Activated CD8-positive, alpha-beta T cell treated with anti-CD3 and anti-CD28 coated beads for 36 hours (primary cell): ENCODE measurements at regions not wholly inside any gene's neighbourhood (a gene's known extent, or its start where the extent isn't known, plus 50 kb on each side); places are given as distances from the start of the nearest gene placed in this dataset.

Experiments
- ATAC-seq: fragments of 200-7000 bp; cut with Tn5 transposase; one replicate; pipeline ENCODE4 v1.10.0; 2021; ENCODE audit warnings: mild to moderate bottlenecking, moderate library complexity
- CTCF ChIA-PET: fragments of 350-600 bp; sonication (Branson Sonifier 250); formaldehyde crosslinking; loops from one replicate; lab custom pipeline; 2021; ENCODE audit warnings: antibody characterized with exemption; lab: Charles Lee
- POLR2A ChIA-PET: fragments of 350-600 bp; sonication (Branson Sonifier 250); formaldehyde crosslinking; loops from one replicate; lab custom pipeline; 2021; ENCODE audit warnings: antibody characterized with exemption; lab: Charles Lee
- DNase-seq: peaks from one replicate; pipeline ENCODE4 v3.0.0-alpha.2; 2020
- H3K27ac Mint-ChIP-seq: one replicate; pipeline ENCODE4 v1.8.0; 2021; ENCODE audit warnings: mild to moderate bottlenecking, mixed read lengths
- H3K27me3 Mint-ChIP-seq: one replicate; pipeline ENCODE4 v1.8.0; 2021; ENCODE audit warnings: mixed read lengths
- H3K36me3 Mint-ChIP-seq: one replicate; pipeline ENCODE4 v1.8.0; 2021; ENCODE audit warnings: low read depth, mixed read lengths
- H3K4me1 Mint-ChIP-seq: one replicate; pipeline ENCODE4 v1.8.0; 2021; ENCODE audit warnings: low read depth, mixed read lengths
- H3K4me3 Mint-ChIP-seq: one replicate; pipeline ENCODE4 v1.8.0; 2021; ENCODE audit warnings: mild to moderate bottlenecking, moderate library complexity, mixed read lengths
- H3K9me3 Mint-ChIP-seq: one replicate; pipeline ENCODE4 v1.8.0; 2021; ENCODE audit warnings: mixed read lengths
- intact Hi-C: fragments of 100-400 bp; cut with micrococcal nuclease; formaldehyde crosslinking; loops from one replicate; pipeline ENCODE4 v1.10.0; 2022
- TF ChIP-seq, protein P1 (sequence below): fragments of 200-600 bp; IDR thresholded peaks from one replicate; pipeline ENCODE4 v1.8.0; 2022; ENCODE audit warnings: antibody characterized with exemption, mild to moderate bottlenecking

DNA sequence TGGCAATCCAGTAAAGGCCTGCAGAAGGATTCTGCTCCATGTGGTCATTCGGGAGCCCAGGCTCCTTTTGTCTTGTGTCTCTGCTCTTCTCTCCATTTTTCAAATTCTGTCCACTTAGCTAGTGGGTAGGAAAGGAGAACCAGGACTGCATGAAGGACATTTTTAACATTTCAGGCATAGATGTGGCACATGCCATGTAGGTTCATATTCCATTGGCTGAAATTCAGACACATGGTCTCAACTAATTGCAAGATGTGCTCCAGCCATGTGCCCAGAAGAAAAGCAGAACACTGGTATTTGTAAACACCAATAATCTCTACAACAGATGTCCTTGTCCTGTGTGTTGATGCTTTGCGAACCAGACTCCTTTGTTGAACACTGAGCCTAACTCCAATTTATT is 85.2 kb upstream of the WLS start:
- ChIA-PET POLR2A (no interaction called here), CTCF (no interaction called here)
- no peaks in the 10 kb centered on the region for H3K9me3 Mint-ChIP-seq
- no peak for ATAC-seq
- H3K36me3 Mint-ChIP-seq = no peaks in the 10 kb centered on the region
- H3K4me3 Mint-ChIP-seq = no peak overlapping the region
- TF ChIP-seq, protein P1, sequence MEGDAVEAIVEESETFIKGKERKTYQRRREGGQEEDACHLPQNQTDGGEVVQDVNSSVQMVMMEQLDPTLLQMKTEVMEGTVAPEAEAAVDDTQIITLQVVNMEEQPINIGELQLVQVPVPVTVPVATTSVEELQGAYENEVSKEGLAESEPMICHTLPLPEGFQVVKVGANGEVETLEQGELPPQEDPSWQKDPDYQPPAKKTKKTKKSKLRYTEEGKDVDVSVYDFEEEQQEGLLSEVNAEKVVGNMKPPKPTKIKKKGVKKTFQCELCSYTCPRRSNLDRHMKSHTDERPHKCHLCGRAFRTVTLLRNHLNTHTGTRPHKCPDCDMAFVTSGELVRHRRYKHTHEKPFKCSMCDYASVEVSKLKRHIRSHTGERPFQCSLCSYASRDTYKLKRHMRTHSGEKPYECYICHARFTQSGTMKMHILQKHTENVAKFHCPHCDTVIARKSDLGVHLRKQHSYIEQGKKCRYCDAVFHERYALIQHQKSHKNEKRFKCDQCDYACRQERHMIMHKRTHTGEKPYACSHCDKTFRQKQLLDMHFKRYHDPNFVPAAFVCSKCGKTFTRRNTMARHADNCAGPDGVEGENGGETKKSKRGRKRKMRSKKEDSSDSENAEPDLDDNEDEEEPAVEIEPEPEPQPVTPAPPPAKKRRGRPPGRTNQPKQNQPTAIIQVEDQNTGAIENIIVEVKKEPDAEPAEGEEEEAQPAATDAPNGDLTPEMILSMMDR = no peak
- DNase-seq = no peak
- H3K27ac Mint-ChIP-seq = no peak overlapping the region
- H3K27me3 Mint-ChIP-seq = no peaks in the 10 kb centered on the region
- no peaks in the 10 kb centered on the region for H3K4me1 Mint-ChIP-seq
- intact Hi-C loops = no loop called here

DNA sequence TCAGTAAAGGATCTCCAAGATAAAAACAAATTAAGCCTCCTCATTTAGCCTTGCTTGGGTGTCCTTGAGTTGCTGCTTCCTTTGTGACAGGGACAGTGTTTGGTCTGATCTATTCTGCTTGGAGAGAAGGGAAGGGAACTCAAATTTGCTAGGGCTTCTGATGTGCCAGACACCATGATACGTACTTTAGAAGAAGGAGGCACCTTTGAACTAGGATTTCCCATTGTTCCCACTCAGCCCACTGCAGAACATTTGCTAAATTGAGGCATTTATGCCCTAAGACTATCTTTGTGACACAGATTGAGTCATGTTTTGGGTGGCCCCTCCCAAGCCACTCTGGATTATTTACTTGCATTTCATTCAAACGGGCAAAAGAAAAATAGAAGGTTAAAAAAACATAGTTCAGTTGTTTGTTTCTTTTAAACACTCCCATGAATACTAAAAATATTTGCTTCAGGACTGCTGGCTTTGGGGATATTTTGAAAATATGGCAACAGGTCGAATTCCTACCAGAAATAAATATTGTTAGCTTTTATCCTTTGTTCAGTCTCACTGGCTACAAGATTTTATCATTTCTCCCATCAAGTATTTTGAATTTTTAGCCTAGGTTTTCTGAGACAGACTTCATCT is 81.9 kb upstream of the WLS start:
- DNase-seq (no peak), ATAC-seq (no peak)
- Mint-ChIP-seq H3K4me1 (no peaks in the 10 kb centered on the region), H3K4me3 (no peak overlapping the region), H3K27me3 (no peaks in the 10 kb centered on the region), H3K27ac (no peak overlapping the region), H3K36me3 (no peaks in the 10 kb centered on the region), H3K9me3 (peaks cover 2% of the 10 kb centered on the region)
- ChIA-PET POLR2A (no interaction called here), CTCF (interaction anchor here (1.4 kb wide), 1 partner anchor 13 kb away, joined by 3 read pairs; no protein-coding TSS in a partner anchor)
- intact Hi-C loops = no loop called here
- TF ChIP-seq, protein P1 = no peak

DNA sequence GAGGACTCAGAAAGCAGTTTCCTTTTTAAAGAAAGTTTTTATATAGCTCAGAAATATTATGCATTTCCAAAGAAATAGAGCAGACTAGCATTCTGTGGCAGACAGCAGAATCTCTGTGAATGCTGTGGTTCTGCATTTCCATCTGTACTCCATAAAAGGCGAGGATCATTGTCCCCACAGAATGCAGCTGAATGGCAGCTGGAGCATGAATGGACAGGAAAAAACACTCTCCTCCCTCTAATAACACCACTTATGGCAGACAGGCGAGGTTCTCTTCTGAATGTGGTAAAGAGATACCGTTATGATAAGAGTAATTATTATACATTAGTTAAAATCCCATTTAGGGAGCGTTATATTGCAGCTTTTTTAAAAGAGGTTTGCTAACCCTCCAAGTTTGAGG is 81.4 kb upstream of the WLS start:
- POLR2A ChIA-PET = no interaction called here

DNA sequence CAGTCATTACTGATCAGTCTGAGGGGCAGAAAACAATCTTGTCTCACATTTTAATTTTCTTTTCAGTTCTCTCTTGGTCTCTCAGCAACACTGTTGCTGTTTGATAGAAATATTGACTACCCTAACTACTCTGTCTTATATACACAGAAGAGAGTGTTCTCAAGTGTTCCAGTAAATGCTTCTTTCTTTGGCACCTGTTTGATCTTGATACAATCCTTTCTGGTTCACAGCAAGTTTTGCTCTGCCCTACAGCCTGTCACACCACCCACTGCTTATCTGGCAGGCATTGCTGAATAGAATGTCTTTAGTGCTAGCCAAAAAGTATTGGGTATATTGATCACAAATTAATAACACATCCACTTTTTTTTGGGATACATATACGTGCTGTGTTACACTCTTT is 75.7 kb upstream of the WLS start:
- H3K4me1 Mint-ChIP-seq = no peaks in the 10 kb centered on the region
- no peak for ATAC-seq
- CTCF ChIA-PET = no interaction called here
- no peaks in the 10 kb centered on the region for H3K27me3 Mint-ChIP-seq
- H3K36me3 Mint-ChIP-seq = no peaks in the 10 kb centered on the region
- no peak for DNase-seq
- H3K9me3 Mint-ChIP-seq = peaks cover 2% of the 10 kb centered on the region
- POLR2A ChIA-PET = no interaction called here
- intact Hi-C loops = no loop called here
- no peak overlapping the region for H3K4me3 Mint-ChIP-seq
- no peak overlapping the region for H3K27ac Mint-ChIP-seq
- TF ChIP-seq, protein P1 = no peak

More for the DNA sequence above, 81.4 kb upstream of the WLS start:
- Mint-ChIP-seq H3K9me3 (peaks cover 2% of the 10 kb centered on the region), H3K27me3 (no peaks in the 10 kb centered on the region), H3K36me3 (no peaks in the 10 kb centered on the region), H3K4me3 (no peak overlapping the region), H3K27ac (no peak overlapping the region), H3K4me1 (no peaks in the 10 kb centered on the region)
- ATAC-seq = no peak
- intact Hi-C loops = no loop called here
- CTCF ChIA-PET = interaction anchor here (1.4 kb wide), 1 partner anchor 13 kb away, joined by 3 read pairs; no protein-coding TSS in a partner anchor
- TF ChIP-seq, protein P1 = no peak
- DNase-seq = no peak

DNA sequence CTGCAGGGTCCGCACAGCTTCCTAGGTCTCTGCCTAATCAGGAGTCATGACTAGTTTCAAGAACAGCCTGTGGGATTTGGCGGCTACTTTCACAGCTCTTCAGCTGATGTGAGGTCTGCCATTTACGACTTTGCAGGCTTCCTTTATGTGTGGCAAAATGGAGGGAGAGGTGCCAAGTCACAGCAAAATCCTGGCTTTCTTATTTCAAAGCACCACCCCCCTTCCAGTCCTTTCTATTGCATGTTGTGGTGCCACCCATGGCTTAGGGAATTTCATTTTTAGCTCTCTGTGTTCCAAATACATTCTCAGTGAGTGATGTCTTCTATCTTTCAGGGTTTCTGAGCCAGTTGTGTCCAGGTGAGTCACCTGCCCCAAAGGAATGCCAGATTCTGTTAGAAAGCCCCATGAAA is 75.1 kb upstream of the WLS start:
- ChIA-PET POLR2A (no interaction called here), CTCF (interaction anchor here (1.6 kb wide), 1 partner anchor 107 kb away, joined by 3 read pairs; no protein-coding TSS in a partner anchor)
- DNase-seq = no peak
- intact Hi-C loops = no loop called here
- Mint-ChIP-seq H3K4me1 (no peaks in the 10 kb centered on the region), H3K9me3 (peaks cover 2% of the 10 kb centered on the region), H3K27me3 (no peaks in the 10 kb centered on the region), H3K36me3 (no peaks in the 10 kb centered on the region), H3K4me3 (no peak overlapping the region), H3K27ac (no peak overlapping the region)
- TF ChIP-seq, protein P1 = no peak
- no peak for ATAC-seq
